DOHH2 (cell line): ENCODE measurements at regions not wholly inside any gene's neighbourhood (a gene's known extent, or its start where the extent isn't known, plus 50 kb on each side); places are given as distances from the start of the nearest gene placed in this dataset.

Experiments used
- H3F3A ChIP-seq: fragments of 200-600 bp; sonication (generic), shearing (Covaris generic); 2 replicates; pipeline ENCODE4 v1.6.0; 2016; ENCODE audit warnings: antibody characterized with exemption, mild to moderate bottlenecking; ENCODE audit not compliant: control insufficient read depth, insufficient read depth
- H3K27ac ChIP-seq: fragments of 200-600 bp; sonication (generic); 2 replicates; pipeline ENCODE4 v1.5.1; 2014; ENCODE audit warnings: low read depth, mild to moderate bottlenecking, low read length, moderate library complexity
- H3K27me3 ChIP-seq: fragments of 200-600 bp; sonication (generic); 2 replicates; pipeline ENCODE4 v1.6.1; 2014; ENCODE audit warnings: mild to moderate bottlenecking, low read length, mixed read lengths; ENCODE audit not compliant: control insufficient read depth
- H3K36me3 ChIP-seq: fragments of 200-600 bp; sonication (generic); 2 replicates; pipeline ENCODE4 v1.6.1; 2014; ENCODE audit warnings: mild to moderate bottlenecking, low read length, moderate library complexity, mixed read lengths; ENCODE audit not compliant: control insufficient read depth
- H3K4me1 ChIP-seq: fragments of 200-600 bp; sonication (generic); 2 replicates; pipeline ENCODE4 v1.6.1; 2014; ENCODE audit warnings: mild to moderate bottlenecking, low read length, mixed read lengths; ENCODE audit not compliant: control insufficient read depth
- H3K4me2 ChIP-seq: fragments of 200-600 bp; sonication (generic); 2 replicates; pipeline ENCODE4 v1.6.0; 2014; ENCODE audit warnings: mild to moderate bottlenecking, low read length, moderate library complexity
- H3K4me3 ChIP-seq: fragments of 200-600 bp; sonication (generic); 2 replicates; pipeline ENCODE4 v1.5.1; 2014; ENCODE audit warnings: mild to moderate bottlenecking, low read length, mixed read lengths
- H3K79me2 ChIP-seq: fragments of 200-600 bp; sonication (generic); 2 replicates; pipeline ENCODE4 v1.6.1; 2014; ENCODE audit warnings: mild to moderate bottlenecking, low read length, mixed read lengths; ENCODE audit not compliant: control insufficient read depth
- H3K9me2 ChIP-seq: fragments of 200-600 bp; sonication (generic); replicated peaks from 2 replicates; pipeline ENCODE4 v1.6.1; 2014; ENCODE audit warnings: mild to moderate bottlenecking, low read length, mixed read lengths; ENCODE audit not compliant: control insufficient read depth
- H3K9me3 ChIP-seq: fragments of 200-600 bp; sonication (generic); 2 replicates; pipeline ENCODE4 v1.6.1; 2014; ENCODE audit warnings: antibody characterized with exemption, low read length, mixed read lengths; ENCODE audit not compliant: control insufficient read depth, insufficient read depth
- H4K20me1 ChIP-seq: fragments of 200-600 bp; sonication (generic); 2 replicates; pipeline ENCODE4 v1.6.0; 2014; ENCODE audit warnings: low read depth, mild to moderate bottlenecking, antibody characterized with exemption, low read length, moderate library complexity; ENCODE audit not compliant: control insufficient read depth, insufficient read depth
- EZH2phosphoT487 ChIP-seq: fragments of 200-600 bp; sonication (generic); IDR thresholded peaks from 2 replicates; pipeline ENCODE4 v1.6.1; 2017; ENCODE audit warnings: borderline replicate concordance, mild to moderate bottlenecking, antibody characterized with exemption, low read length, moderate library complexity, mixed read lengths
- TF ChIP-seq, protein P1 (sequence below): fragments of 200-600 bp; sonication (generic); IDR thresholded peaks from one replicate; pipeline ENCODE4 v1.5.1; 2014; ENCODE audit warnings: antibody characterized with exemption, mild to moderate bottlenecking, low read depth, low read length; ENCODE audit not compliant: poor library complexity, severe bottlenecking

GRCh38 chr1:90561103-90561783 is 155.9 kb downstream of the BARHL2 start:
- Histone ChIP-seq H3K9me2 (no peaks in the 10 kb centered on the region; the same call in 1 of the 2 replicates), H4K20me1 (no peaks in the 10 kb centered on the region), H3K79me2 (no peaks in the 10 kb centered on the region), H3F3A (no peaks in the 10 kb centered on the region), H3K4me2 (no peak overlapping the region), H3K4me3 (no peak overlapping the region), H3K36me3 (no peaks in the 10 kb centered on the region), H3K9me3 (no peaks in the 10 kb centered on the region), H3K4me1 (no peaks in the 10 kb centered on the region), H3K27ac (no peak overlapping the region), H3K27me3 (peaks cover 6% of the 10 kb centered on the region; the same call in 1 of the 2 replicates)
- TF ChIP-seq, protein P1, sequence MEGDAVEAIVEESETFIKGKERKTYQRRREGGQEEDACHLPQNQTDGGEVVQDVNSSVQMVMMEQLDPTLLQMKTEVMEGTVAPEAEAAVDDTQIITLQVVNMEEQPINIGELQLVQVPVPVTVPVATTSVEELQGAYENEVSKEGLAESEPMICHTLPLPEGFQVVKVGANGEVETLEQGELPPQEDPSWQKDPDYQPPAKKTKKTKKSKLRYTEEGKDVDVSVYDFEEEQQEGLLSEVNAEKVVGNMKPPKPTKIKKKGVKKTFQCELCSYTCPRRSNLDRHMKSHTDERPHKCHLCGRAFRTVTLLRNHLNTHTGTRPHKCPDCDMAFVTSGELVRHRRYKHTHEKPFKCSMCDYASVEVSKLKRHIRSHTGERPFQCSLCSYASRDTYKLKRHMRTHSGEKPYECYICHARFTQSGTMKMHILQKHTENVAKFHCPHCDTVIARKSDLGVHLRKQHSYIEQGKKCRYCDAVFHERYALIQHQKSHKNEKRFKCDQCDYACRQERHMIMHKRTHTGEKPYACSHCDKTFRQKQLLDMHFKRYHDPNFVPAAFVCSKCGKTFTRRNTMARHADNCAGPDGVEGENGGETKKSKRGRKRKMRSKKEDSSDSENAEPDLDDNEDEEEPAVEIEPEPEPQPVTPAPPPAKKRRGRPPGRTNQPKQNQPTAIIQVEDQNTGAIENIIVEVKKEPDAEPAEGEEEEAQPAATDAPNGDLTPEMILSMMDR = no peak

DNA sequence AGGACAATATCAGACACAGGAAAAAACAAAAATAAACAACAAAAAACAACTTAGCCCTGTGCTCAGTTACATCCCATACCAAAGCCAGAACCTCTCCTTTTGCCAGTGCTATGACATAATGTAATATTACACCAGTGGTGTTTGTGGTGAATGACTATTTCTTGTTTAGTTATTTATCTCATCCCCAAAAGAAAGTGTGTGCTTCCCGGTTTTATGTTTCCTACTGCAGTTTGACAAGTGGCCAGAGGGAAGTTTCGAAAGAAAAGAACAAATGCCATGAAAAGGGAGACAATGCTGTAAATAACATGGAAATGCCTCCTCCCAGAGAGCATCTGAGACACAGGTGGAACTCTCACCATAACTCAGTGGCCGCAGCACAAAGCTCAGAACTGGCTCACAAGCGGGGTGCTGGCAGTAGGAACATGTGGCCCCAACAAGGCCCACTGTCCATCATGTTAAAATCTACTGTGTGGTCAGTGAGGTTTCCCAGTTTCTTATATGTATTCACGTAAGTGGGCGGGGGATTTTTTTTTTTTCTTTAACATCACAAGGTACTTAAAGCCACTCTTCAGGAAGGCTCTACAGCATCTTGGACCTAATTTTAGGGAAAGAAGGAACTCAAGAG is 158.2 kb downstream of the BARHL2 start:
- no peaks in the 10 kb centered on the region for H3K36me3 ChIP-seq
- TF ChIP-seq EZH2phosphoT487 = no peak
- TF ChIP-seq, protein P1 = no peak
- H4K20me1 ChIP-seq = no peaks in the 10 kb centered on the region
- H3K79me2 ChIP-seq = no peaks in the 10 kb centered on the region
- H3K27me3 ChIP-seq = peaks cover 6% of the 10 kb centered on the region; the same call in 1 of the 2 replicates
- H3K27ac ChIP-seq = no peak overlapping the region
- no peaks in the 10 kb centered on the region for H3K4me1 ChIP-seq
- no peak overlapping the region for H3K4me2 ChIP-seq
- no peaks in the 10 kb centered on the region for H3F3A ChIP-seq
- no peaks in the 10 kb centered on the region for H3K9me3 ChIP-seq
- H3K9me2 ChIP-seq = no peaks in the 10 kb centered on the region; the same call in 1 of the 2 replicates
- no peak overlapping the region for H3K4me3 ChIP-seq

GRCh38 chr1:90558126-90558525 is 159.0 kb downstream of the BARHL2 start:
- Histone ChIP-seq H3K27ac (no peak overlapping the region), H3K9me2 (no peaks in the 10 kb centered on the region), H3K4me2 (no peak overlapping the region), H3K36me3 (no peaks in the 10 kb centered on the region), H3F3A (no peaks in the 10 kb centered on the region), H3K9me3 (no peaks in the 10 kb centered on the region), H3K79me2 (no peaks in the 10 kb centered on the region), H3K4me3 (no peak overlapping the region), H4K20me1 (no peaks in the 10 kb centered on the region), H3K27me3 (peaks cover 6% of the 10 kb centered on the region; the same call in 1 of the 2 replicates), H3K4me1 (no peaks in the 10 kb centered on the region)
- TF ChIP-seq, protein P1 = no peak
- TF ChIP-seq EZH2phosphoT487 = no peak
